DMS53 (cell line): ENCODE measurements at regions not wholly inside any gene's neighbourhood (a gene's known extent, or its start where the extent isn't known, plus 50 kb on each side); places are given as distances from the start of the nearest gene placed in this dataset.
"Not testable (repeated sequence)": the region's sequence is repeated elsewhere in the genome, so short reads cannot be mapped to it uniquely, and the experiment has no call there.

ENCODE experiments used
- DNase-seq: peaks from one replicate; lab custom pipeline; 2025; lab: John Stamatoyannopoulos, UW

DNA sequence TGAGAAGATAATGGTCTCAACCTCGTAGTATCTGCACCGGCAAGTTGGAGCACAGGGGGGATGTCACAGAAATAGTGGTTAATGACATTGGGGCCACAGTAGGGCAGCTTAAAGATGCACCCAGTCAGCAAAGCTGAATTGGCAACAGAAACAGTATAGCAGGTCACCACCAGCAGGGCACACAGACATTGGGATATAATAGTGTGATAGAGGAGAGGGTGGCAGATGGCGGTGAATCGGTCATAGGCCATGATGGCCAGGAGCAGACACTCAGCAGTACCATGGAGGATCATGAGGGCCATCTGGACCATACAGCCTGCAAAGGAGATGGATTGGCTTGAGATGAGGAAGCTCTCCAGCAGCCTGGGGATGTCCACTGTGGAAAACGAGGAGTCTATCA is 106.0 kb upstream of the OR9Q1 start:
- DNase-seq, result no peak

GRCh38 chr11:57920971-57921370 is 102.7 kb upstream of the OR9Q1 start:
- DNase-seq, result no peak

DNA sequence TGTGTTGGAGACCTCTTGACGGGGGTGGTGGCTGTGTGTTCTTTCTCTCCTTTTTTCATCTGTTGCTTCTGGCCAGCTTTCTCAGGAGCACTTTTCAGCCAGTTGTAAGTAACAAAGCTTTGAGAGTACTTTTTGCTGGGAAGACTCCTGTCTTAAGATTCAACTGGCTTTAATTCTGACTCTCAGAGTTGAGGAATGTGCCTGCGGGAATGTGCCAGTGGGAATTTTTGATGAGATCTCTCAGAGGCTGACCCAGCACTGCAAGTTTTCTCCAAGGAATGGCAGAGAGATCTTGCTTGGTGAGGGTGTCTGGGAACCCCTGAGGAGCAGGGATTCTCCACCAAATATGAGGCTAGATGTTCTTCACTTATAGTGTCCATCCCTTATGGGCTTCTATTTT is 91.6 kb upstream of the OR9Q1 start:
- DNase-seq, result no peak

DNA sequence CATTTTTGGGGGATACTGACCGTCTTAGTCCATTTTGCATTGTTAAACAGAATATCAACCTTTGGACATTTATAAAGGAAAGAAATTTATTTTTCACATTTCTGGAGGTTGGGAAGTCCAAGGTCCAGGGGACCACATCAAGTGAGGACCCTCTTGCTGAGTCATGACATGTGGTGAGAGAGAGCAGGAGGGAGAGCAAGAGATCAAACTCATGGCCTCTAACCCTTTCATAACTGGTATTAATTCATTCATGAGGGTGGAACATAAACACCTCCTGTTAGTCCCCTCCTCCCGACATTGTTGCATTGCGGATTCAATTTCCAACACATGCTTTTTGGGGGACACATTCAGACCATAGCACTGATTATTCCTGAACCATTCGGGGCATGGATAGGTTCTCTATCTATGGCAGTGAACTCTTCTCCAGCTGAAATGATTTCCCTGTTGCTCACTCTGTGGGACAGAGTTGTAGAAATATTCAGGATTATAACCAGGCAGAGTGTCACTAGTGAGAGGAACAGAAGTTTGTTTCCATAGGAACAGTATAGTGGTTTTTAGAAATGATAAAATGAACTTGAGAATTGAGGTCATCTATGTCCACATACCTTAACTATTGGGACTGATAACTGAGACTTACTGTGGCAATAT is 88.2 kb upstream of the OR9Q1 start:
- DNase-seq, result peak; percentile 43

- DNase-seq, result peak; percentile 66
Observed at GRCh38 chr11:57936050-57936418, 87.6 kb upstream of the OR9Q1 start.

DNA sequence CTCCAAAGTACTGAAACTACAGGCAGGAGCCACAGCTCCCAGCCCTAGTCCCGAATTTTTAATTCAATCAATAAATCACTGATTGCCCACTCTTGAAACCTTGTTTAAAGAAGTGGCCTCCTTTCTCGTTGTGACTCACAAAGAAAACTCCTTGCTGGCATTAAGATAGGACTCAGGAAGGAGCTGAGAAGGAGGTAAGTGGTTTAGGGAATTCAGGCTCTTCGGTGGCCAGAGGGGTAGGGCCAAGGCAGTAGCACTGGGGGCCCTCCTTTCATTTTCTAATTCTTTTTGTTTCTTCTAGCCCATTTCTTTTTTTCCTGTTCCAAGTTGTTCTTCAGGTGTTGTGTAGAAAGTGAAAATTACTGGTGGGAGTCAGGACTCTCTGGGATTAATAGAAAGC is 86.2 kb upstream of the OR9Q1 start:
- no peak for DNase-seq

DNA sequence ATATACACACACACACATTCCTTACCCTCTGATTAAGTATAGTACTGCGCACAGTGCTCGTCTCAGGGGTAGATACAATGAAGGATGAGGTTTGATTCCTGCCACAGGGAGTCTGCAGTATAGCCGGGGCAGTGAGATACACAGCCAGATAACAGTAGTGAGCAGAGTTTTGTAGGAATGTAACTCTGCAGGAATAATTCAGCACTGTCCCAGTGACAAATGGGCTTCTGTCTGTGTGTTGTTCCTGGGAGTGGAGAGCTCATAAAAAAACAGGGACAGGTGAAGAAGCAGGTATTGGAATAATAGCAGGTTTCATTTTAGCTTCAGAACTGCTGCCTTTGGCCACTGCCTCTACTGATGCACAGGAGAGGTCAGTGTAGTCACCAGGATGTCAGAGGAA is 85.3 kb upstream of the OR9Q1 start:
- DNase-seq, result no peak

DNA sequence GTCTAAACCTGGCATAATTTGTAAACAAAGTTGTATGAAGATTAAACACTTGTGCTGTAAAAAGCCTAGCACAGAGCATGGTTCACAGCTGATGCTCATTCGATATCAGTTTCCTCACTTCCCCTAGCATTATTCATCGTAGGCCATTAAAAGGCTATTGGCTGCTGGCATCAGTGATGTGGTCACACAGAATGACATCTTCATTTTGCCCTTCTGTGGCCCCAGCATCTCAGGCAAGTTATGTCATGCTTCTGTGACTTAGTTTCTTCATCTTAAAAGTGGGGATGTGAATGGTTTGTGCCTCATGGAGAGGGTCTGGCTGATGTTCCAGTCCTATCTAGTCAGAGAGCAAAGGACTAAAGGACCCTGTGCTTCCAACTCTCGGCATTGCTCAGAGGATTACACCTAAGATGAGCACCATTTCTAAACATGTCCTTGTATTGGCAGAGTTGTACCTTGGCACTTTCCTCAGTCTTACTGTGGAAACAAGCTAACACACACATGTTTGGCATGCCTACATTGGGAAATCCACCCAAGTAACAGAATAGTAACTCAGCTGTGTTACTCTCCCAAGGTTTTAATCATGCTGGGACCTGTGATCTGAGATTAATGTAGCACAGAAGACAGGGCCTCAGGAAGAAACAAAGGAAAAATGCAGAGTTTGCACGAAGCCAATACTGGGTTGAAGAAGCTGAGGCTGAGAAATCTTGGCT is 83.5 kb upstream of the OR9Q1 start:
- DNase-seq, result peak; percentile 1

GRCh38 chr11:57941875-57942274 is 81.8 kb upstream of the OR9Q1 start:
- DNase-seq, result no peak

DNA sequence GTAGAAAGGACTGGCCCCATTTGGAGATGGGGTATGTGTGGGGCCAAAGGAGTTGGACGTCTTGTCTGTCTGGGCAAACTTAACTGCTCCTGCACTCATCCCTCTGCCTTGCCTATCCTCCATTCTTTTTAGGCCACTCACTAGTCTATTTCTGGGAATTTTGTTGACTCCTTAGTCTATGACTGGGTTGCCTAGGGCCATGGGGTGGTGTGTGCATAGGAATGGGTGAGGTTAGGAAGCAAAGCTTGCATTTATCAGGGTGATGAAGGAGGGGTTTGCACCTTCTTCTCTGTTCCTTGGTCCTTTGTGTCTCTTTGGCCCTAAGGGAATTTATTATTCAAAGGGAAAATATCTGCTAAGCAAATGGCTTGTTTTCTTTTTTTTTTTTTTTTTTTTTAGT is 80.9 kb upstream of the OR9Q1 start:
- no peak for DNase-seq

GRCh38 chr11:57943766-57944165 is 79.9 kb upstream of the OR9Q1 start:
- not testable (repeated sequence) for DNase-seq

DNA sequence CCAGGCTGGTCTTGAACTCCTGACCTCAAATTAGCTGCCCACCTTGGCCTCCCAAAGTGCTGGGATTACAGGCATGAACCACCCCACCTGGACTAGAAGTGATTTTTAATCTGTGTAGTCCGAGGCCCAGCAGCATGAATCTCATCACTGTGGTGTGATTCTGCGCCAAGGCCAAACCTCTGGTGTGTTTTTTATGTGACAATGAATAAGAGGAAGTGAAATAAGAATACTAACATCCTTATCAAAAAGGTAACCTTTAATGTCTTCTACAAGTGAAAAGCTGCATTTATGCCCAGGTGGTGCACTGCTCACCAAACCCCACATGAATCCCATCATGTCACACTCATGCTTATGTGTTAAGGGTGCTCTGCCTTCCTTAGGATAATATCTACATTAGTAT is 77.1 kb upstream of the OR9Q1 start:
- no peak for DNase-seq

DNA sequence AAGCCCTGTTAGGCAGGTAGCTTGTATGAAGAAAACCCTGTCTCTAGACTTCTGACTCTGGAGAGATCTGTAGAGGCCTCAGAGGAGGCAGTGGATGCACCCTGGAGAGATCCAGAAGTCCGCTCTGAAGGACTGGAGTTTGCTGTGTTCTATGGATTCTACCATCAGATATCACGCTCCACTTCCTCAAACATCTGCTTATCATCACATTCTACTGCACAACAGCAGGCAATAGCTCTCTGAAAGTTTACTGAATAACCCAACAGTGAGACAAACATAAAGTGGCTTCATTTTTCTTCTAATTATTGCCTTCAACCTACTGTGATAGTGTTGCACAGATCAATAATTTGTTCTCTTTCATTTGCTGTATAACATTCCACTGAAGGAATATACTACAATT is 59.0 kb upstream of the OR9Q1 start:
- no peak for DNase-seq

- no peak for DNase-seq
Observed at GRCh38 chr11:57971272-57972012, 52.2 kb upstream of the OR9Q1 start.

DNA sequence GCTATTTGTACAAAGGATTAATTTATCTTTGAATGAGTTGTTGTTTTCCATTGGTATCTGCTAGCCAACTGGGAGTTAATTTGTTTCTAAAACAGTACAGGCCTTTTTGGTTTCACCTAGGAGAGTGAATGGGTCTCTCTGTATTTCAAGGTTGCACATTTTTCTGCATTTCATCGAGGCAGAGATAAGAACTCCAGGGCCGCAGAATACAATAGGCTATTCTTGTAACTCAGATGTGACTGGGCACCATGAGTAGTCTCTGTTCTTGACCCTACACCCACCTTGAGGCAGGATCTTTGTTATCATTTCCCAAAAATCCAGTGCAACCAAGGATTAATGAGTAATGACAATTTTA is 51.7 kb upstream of the OR9Q1 start:
- DNase-seq, result no peak
